Keratinocyte (primary cell): ENCODE measurements at regions not wholly inside any gene's neighbourhood (a gene's known extent, or its start where the extent isn't known, plus 50 kb on each side); places are given as distances from the start of the nearest gene placed in this dataset.

Experiments used
- DNase-seq: peaks from one replicate; pipeline ENCODE4 v3.0.0-alpha.2; 2011; ENCODE audit warnings: low read depth, missing footprints, low spot score
- FAIRE-seq: peaks from 2 replicates; lab custom pipeline; 2011; peaks lifted over from hg19 to GRCh38; lab: Jason Lieb, UNC
- H2AFZ ChIP-seq: 2 replicates; pipeline ENCODE4 v1.6.0; 2012; ENCODE audit warnings: low read length, control low read depth, inconsistent platforms; ENCODE audit not compliant: control insufficient read depth
- H3K27ac ChIP-seq: 2 replicates; pipeline ENCODE4 v1.5.1; 2011; ENCODE audit warnings: low read length; ENCODE audit not compliant: control insufficient read depth, insufficient read depth
- H3K27me3 ChIP-seq: 3 replicates; pipeline ENCODE4 v1.6.0; 2011; ENCODE audit warnings: low read length; ENCODE audit not compliant: control insufficient read depth, insufficient read depth; ENCODE audit errors: extremely low read depth
- H3K36me3 ChIP-seq, 2 experiments: 2 replicates in 1 of 2; 3 replicates in 1 of 2; pipeline ENCODE4 v1.5.1; 2011; ENCODE audit warnings: low read length in 2 of 2, mild to moderate bottlenecking in 1 of 2; ENCODE audit not compliant: control insufficient read depth in 2 of 2, insufficient read depth in 2 of 2; ENCODE audit errors: extremely low read depth in 1 of 2
- H3K4me1 ChIP-seq: 3 replicates; pipeline ENCODE4 v1.5.1; 2011; ENCODE audit warnings: low read length; ENCODE audit not compliant: control insufficient read depth, insufficient read depth; ENCODE audit errors: extremely low read depth
- H3K4me2 ChIP-seq: 3 replicates; pipeline ENCODE4 v1.6.0; 2011; ENCODE audit warnings: low read depth, low read length; ENCODE audit not compliant: control insufficient read depth, insufficient read depth; ENCODE audit errors: extremely low read depth
- H3K4me3 ChIP-seq, 3 experiments: fragments of 200-600 bp in 1 of 3; sonication (generic) in 1 of 3; 2 replicates in 2 of 3; 3 replicates in 1 of 3; pipeline ENCODE4 v1.5.1; 2011 to 2016; ENCODE audit warnings: low read length in 3 of 3, mild to moderate bottlenecking in 3 of 3, control low read depth in 2 of 3, inconsistent platforms in 1 of 3, low read depth in 1 of 3, mixed read lengths in 1 of 3, mixed run types in 1 of 3, moderate library complexity in 1 of 3; ENCODE audit not compliant: control insufficient read depth in 2 of 3, insufficient read depth in 2 of 3; ENCODE audit errors: extremely low read depth in 1 of 3
- H3K79me2 ChIP-seq: 2 replicates; pipeline ENCODE4 v1.6.0; 2012; ENCODE audit warnings: low read length; ENCODE audit not compliant: control insufficient read depth, insufficient read depth
- H3K9ac ChIP-seq: 3 replicates; pipeline ENCODE4 v1.6.0; 2011; ENCODE audit warnings: low read length; ENCODE audit not compliant: control insufficient read depth, insufficient read depth; ENCODE audit errors: extremely low read depth
- H3K9me1 ChIP-seq: 3 replicates; pipeline ENCODE4 v1.6.0; 2011; ENCODE audit warnings: low read length; ENCODE audit not compliant: control insufficient read depth, insufficient read depth; ENCODE audit errors: extremely low read depth
- H3K9me3 ChIP-seq: 2 replicates; pipeline ENCODE4 v1.5.1; 2012; ENCODE audit warnings: low read depth, low read length; ENCODE audit not compliant: control insufficient read depth
- H4K20me1 ChIP-seq: 3 replicates; pipeline ENCODE4 v1.6.0; 2011; ENCODE audit warnings: low read length; ENCODE audit not compliant: control insufficient read depth, insufficient read depth; ENCODE audit errors: extremely low read depth
- CTCF ChIP-seq, 3 experiments: IDR thresholded peaks in 1 of 3; conservative IDR thresholded peaks in 1 of 3; optimal IDR thresholded peaks in 1 of 3; 2 replicates in 2 of 3; 3 replicates in 1 of 3; pipeline versions ENCODE3 to v1.5.1; 2011; ENCODE audit warnings: low read length in 3 of 3, mild to moderate bottlenecking in 3 of 3, moderate library complexity in 2 of 3, control low read depth in 1 of 3, inconsistent platforms in 1 of 3; ENCODE audit not compliant: insufficient read depth in 2 of 3; ENCODE audit errors: extremely low read depth in 1 of 3
- EZH2 ChIP-seq: IDR thresholded peaks from one replicate; pipeline ENCODE4 v1.6.1; 2012; ENCODE audit warnings: inconsistent platforms, mild to moderate bottlenecking, low read length, moderate library complexity
- dilution Hi-C: fragments of 300-500 bp; cut with MboI; formaldehyde crosslinking; loops from one replicate; pipeline ENCODE4 v1.7.0; 2020; ENCODE audit warnings: low sequenced_read_pairs; ENCODE audit not compliant: extremely low pct_ligation_motif_present

GRCh38 chr1:5740865-5741860 lies 251.1 kb downstream of the NPHP4 start:
- no peak overlapping the region for H3K27ac ChIP-seq
- H3K4me3 ChIP-seq = no peak overlapping the region
- no peak overlapping the region for H3K9ac ChIP-seq
- TF ChIP-seq CTCF (optimal IDR thresholded peaks at IDR 0.05 in 1 of 3, IDR thresholded peaks at IDR 0.05 in 1 of 3, conservative IDR thresholded peaks at IDR 0.05 in 1 of 3; ENCODE audit: extremely low read depth in 1 of 3, insufficient read depth in 2 of 3, low read length in 3 of 3) = no peak
- no peak for TF ChIP-seq EZH2
- H3K9me3 ChIP-seq = no peaks in the 10 kb centered on the region
- no peaks in the 10 kb centered on the region for H4K20me1 ChIP-seq
- no peaks in the 10 kb centered on the region for H3K79me2 ChIP-seq
- FAIRE-seq (no peak), DNase-seq (no peak)
- H3K9me1 ChIP-seq = no peaks in the 10 kb centered on the region
- no peak overlapping the region for H2AFZ ChIP-seq
- no peak overlapping the region for H3K4me2 ChIP-seq
- H3K27me3 ChIP-seq = peaks cover 2% of the 10 kb centered on the region
- no peaks in the 10 kb centered on the region for H3K36me3 ChIP-seq
- H3K4me1 ChIP-seq = peaks cover 4% of the 10 kb centered on the region
- dilution Hi-C loops = no loop called here

- DNase-seq (no peak), FAIRE-seq (no peak)
- TF ChIP-seq EZH2 = no peak
- Histone ChIP-seq H4K20me1 (no peaks in the 10 kb centered on the region), H3K4me3 (no peak overlapping the region), H3K9ac (no peak overlapping the region), H3K27me3 (no peaks in the 10 kb centered on the region), H3K4me1 (peaks cover 4% of the 10 kb centered on the region), H3K79me2 (no peaks in the 10 kb centered on the region), H3K27ac (no peak overlapping the region), H3K9me1 (no peaks in the 10 kb centered on the region), H2AFZ (no peak overlapping the region), H3K36me3 (no peaks in the 10 kb centered on the region), H3K4me2 (no peak overlapping the region), H3K9me3 (no peaks in the 10 kb centered on the region)
- dilution Hi-C loops = no loop called here
Observed at GRCh38 chr1:5740450-5740849, 251.8 kb downstream of the NPHP4 start.
